ENCODE measurements at regions not wholly inside any gene's neighbourhood (a gene's known extent, or its start where the extent isn't known, plus 50 kb on each side); places are given as distances from the start of the nearest gene placed in this dataset.

DNA sequence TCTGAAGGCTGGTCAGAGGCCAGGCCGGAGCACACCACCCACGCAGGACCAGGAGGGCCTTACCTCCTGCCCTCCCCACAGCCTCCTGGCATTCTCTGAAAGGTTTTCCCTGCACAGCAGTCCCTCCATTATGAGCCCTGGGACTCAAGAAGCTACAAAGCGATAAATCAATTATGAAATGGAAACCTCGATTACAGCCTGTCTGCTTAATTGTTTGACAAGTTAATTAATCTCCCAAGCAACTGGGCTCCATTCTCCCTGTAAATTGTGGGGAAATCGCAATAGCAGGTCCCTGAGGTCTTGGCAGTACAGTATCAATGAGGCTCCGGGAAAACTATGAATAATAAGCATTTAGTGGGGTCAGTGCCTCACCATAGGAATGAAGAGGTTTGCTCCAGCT, 683.5 kb downstream of the NTRK3 start:
- no peak overlapping the region for H3K27ac ChIP-seq (ENCODE audit: low read depth, low read length)
- no peak overlapping the region for H3K9ac ChIP-seq (ENCODE audit: low read length)
- intact Hi-C loops (cut with micrococcal nuclease), result no loop called here
- ChIA-PET CTCF (no interaction called here), POLR2A (no interaction called here), RAD21 (ENCODE audit: low non-redundant PET in 1 of 2, low total read pairs in 2 of 2, uncharacterized antibody in 2 of 2, unreplicated experiment in 2 of 2) (no interaction called here)
- no peaks in the 10 kb centered on the region for H3K27me3 ChIP-seq (ENCODE audit: insufficient read depth, low read length)
- H3K36me3 ChIP-seq (ENCODE audit: control insufficient read depth in 1 of 2, insufficient read depth in 2 of 2, low read length in 2 of 2), result no peaks in the 10 kb centered on the region
- no peak overlapping the region for H3K4me2 ChIP-seq (ENCODE audit: low read length)
- peaks cover 8 to 18% of the 10 kb centered on the region in 2 experiments; a peak in 2 of 4 replicates for H3K9me3 ChIP-seq (ENCODE audit: control insufficient read depth in 1 of 2, insufficient read depth in 1 of 2, low read depth in 1 of 2, low read length in 2 of 2)
- H2AFZ ChIP-seq (ENCODE audit: low read depth, low read length, poor library complexity, severe bottlenecking), result no peak overlapping the region
- no peak for TF ChIP-seq ZFX (IDR thresholded peaks at IDR 0.05)
- no peak for TF ChIP-seq POLR2A (IDR thresholded peaks at IDR 0.05; ENCODE audit: borderline replicate concordance, extremely low read depth, insufficient read depth, insufficient read length)
- no peak for TF ChIP-seq ATF3 (IDR thresholded peaks at IDR 0.05)
- no peak for TF ChIP-seq EGR1 (IDR thresholded peaks at IDR 0.05; ENCODE audit: low read depth)
- TF ChIP-seq SP1 (IDR thresholded peaks at IDR 0.05; ENCODE audit: low read depth), result no peak
- no peak for TF ChIP-seq YY1 (IDR thresholded peaks at IDR 0.05; ENCODE audit: extremely low read depth, insufficient replicate concordance, low read depth, low read length)
- no peak for TF ChIP-seq ELF1 (IDR thresholded peaks at IDR 0.05; ENCODE audit: borderline replicate concordance, low read depth)
- TF ChIP-seq SRF (IDR thresholded peaks at IDR 0.05; ENCODE audit: low read depth), result no peak
- TF ChIP-seq, protein P1, sequence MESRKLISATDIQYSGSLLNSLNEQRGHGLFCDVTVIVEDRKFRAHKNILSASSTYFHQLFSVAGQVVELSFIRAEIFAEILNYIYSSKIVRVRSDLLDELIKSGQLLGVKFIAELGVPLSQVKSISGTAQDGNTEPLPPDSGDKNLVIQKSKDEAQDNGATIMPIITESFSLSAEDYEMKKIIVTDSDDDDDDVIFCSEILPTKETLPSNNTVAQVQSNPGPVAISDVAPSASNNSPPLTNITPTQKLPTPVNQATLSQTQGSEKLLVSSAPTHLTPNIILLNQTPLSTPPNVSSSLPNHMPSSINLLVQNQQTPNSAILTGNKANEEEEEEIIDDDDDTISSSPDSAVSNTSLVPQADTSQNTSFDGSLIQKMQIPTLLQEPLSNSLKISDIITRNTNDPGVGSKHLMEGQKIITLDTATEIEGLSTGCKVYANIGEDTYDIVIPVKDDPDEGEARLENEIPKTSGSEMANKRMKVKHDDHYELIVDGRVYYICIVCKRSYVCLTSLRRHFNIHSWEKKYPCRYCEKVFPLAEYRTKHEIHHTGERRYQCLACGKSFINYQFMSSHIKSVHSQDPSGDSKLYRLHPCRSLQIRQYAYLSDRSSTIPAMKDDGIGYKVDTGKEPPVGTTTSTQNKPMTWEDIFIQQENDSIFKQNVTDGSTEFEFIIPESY (IDR thresholded peaks at IDR 0.05; ENCODE audit: extremely low read depth, insufficient replicate concordance, low read length), result no peak
- no peak for TF ChIP-seq CBX3 (IDR thresholded peaks at IDR 0.05; ENCODE audit: low read depth)
- no peak for TF ChIP-seq SIN3A (IDR thresholded peaks at IDR 0.05; ENCODE audit: low read depth)
- TF ChIP-seq EZH2 (IDR thresholded peaks at IDR 0.05), result no peak
- TF ChIP-seq EZH2phosphoT487 (IDR thresholded peaks at IDR 0.05; ENCODE audit: borderline replicate concordance), result no peak
- TF ChIP-seq ZNF274 (IDR thresholded peaks at IDR 0.05; ENCODE audit: low read depth, low read length), result no peak
- TF ChIP-seq, protein P2, sequence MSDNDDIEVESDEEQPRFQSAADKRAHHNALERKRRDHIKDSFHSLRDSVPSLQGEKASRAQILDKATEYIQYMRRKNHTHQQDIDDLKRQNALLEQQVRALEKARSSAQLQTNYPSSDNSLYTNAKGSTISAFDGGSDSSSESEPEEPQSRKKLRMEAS (IDR thresholded peaks at IDR 0.05), result no peak
- no peaks in the 10 kb centered on the region for H4K20me1 ChIP-seq (ENCODE audit: insufficient read depth)
- no peak overlapping the region for H3K4me3 ChIP-seq (replicated peaks in 1 of 2; ENCODE audit: low read depth in 1 of 2, low read length in 2 of 2)
- H3K4me1 ChIP-seq (ENCODE audit: control insufficient read depth in 1 of 2, insufficient read depth in 2 of 2, low read length in 2 of 2), result no peaks in the 10 kb centered on the region
- H3K9me2 ChIP-seq (ENCODE audit: insufficient read depth), result no peaks in the 10 kb centered on the region
- no TSS peak for BruUV-seq (replicated peaks)
- DNase-seq (ENCODE audit: low read depth, low spot score) (no peak), ATAC-seq (no peak)
- H3K79me2 ChIP-seq (ENCODE audit: insufficient read depth, low read length), result no peaks in the 10 kb centered on the region
